Islet of Langerhans (tissue), 1 donor: ENCODE measurements at regions not wholly inside any gene's neighbourhood (a gene's known extent, or its start where the extent isn't known, plus 50 kb on each side); places are given as distances from the start of the nearest gene placed in this dataset.
"Not testable (repeated sequence)": the region's sequence is repeated elsewhere in the genome, so short reads cannot be mapped to it uniquely, and the experiment has no call there.

Experiments
- FAIRE-seq: peaks from one replicate; lab custom pipeline; 2011; peaks lifted over from hg19 to GRCh38; lab: Jason Lieb, UNC

DNA sequence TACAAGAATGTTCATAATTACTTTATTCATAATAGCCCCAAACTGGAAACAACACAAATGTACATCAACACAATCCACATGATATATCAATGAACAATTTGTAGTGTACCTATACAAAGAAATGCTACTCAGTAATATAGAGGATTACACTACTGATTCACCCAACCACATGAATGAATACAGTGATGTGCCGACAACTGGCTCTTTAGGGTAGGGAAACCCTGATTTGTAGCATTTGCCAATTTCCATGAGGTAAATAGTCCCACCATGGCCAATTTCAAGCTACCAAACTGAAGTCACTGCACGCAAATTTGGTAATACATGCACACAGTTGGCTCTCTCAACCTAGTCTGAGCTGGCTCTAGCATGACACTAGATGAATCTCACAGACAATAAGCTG lies 190.4 kb upstream of the KRR1 start:
- no peak for FAIRE-seq

DNA sequence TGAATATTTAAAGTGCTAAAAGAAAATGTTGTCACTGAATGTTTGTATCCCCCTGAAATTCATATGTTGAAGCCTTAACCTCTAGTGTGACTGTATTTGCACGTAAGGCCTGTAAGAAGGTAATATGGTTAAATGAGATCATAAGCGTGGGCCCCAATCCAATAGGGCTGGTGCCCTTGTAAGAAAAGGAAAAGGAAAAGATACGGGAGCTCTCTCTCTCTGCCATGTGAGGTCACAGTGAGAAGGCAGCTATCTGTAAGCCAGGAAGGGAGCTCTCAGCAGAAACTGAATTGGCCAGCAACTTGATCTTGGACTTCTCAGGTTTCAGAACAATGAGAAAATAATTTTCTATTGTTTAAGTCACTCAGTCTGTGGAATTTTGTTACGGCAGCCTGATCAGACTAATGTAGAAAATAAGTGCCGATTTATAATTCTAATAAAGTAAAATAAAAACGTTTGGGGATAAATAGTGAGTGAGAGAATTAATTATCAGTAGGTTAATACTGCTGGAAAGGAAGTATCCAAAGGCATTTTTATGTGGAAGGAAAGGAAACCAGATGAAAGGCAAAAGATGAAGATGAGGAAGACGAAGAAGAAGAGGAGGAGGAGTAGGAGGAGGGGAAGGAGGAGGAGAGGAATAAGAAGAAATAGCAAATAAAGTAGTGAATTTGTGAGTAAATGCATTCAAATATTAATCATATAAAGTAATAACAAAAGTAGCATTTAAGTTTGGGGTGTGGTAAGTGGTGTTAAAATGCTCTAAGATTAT lies 188.5 kb upstream of the KRR1 start:
- FAIRE-seq, result no peak

GRCh38 chr12:75699251-75699650 lies 187.8 kb upstream of the KRR1 start:
- FAIRE-seq, result no peak

DNA sequence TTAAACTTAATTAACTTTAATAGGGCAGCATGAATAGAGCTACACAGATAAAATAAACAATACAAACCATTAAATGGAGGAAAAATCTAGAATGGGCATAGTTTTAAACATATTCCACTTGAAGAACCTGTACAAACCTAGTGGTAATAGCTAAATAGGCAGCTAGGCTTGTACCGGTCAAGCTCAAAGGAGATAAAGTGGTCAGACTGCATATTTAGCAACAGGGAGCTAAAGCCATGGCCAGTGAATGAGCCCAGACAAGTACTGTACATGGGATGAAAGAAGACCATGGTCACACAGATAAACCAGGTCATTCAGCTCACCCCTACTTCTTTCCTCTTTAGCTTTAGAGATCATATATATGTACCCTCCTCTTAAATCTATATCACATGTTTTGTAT lies 186.6 kb upstream of the KRR1 start:
- FAIRE-seq, result no peak

DNA sequence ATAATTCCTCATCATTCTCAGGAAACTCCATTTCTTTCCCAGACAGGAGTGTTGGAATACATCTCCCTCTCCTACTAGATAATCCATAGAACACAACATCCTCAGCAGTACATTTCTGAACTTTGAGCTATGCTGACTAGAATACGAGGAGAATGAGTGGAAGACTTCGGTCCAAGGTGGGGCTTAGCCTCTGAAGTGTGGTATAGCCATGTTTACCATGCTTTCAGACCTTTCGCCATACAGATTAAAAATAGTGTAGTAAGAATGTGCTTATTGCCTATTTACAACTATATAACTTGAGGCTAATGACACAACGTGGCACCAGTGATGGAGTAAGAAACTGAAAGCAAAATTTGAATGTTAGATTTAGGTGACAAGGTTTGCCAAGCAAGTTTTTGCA lies 184.5 kb upstream of the KRR1 start:
- no peak for FAIRE-seq

DNA sequence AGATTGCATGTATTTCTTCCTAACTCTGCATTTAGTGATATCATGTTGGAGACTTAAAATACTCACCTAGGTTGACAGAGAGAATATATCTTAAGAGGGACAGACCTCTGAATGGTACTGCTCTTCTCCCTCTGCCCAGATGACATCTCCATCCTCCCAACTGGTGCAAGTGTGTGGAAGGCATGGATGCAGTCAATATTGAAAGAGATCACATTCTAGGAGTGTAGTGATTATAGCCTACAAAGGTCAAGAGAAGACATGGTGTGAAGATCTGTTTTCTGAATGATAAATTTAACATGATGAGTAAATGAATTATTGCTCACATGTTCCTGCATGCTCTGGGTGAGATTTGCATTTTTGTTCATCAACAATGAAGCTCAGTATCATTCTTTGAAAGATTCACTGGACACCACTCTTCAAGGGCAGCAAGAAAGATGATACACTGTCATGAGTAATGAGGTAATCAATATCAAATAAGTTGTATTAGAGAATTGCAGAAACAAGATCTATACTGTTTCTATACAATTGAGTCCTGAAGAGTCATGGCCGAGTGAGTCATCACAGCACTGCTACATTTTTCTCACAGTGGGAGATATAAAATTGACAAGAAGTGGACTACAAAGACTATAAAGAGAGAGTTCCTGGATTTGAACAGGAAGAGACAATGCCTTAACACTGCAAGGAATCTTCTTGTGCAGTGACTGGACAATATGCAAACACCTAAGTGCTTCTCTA lies 183.3 kb upstream of the KRR1 start:
- FAIRE-seq, result no peak

GRCh38 chr12:75692876-75693275 lies 181.5 kb upstream of the KRR1 start:
- no peak for FAIRE-seq

- FAIRE-seq, result no peak
These were observed 179.0 kb upstream of the KRR1 start for GRCh38 chr12:75690296-75690955.

DNA sequence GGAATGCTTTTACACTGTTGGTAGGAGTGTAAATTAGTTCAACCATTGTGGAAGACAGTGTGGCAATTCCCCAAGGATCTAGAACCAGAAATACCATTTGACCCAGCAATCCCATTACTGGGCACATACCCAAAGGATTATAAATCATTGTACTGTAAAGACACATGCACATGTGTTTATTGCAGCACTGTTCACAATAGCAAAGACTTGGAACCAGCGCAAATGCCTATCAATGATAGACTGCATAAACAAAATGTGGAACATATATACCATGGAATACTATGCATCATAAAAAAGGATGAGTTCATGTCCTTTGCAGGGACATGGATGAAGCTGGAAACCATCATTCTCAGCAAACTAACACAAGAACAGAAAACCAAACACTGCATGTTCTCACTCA lies 174.8 kb upstream of the KRR1 start:
- not testable (repeated sequence) for FAIRE-seq

GRCh38 chr12:75685617-75686225 lies 174.3 kb upstream of the KRR1 start:
- FAIRE-seq, result no peak

DNA sequence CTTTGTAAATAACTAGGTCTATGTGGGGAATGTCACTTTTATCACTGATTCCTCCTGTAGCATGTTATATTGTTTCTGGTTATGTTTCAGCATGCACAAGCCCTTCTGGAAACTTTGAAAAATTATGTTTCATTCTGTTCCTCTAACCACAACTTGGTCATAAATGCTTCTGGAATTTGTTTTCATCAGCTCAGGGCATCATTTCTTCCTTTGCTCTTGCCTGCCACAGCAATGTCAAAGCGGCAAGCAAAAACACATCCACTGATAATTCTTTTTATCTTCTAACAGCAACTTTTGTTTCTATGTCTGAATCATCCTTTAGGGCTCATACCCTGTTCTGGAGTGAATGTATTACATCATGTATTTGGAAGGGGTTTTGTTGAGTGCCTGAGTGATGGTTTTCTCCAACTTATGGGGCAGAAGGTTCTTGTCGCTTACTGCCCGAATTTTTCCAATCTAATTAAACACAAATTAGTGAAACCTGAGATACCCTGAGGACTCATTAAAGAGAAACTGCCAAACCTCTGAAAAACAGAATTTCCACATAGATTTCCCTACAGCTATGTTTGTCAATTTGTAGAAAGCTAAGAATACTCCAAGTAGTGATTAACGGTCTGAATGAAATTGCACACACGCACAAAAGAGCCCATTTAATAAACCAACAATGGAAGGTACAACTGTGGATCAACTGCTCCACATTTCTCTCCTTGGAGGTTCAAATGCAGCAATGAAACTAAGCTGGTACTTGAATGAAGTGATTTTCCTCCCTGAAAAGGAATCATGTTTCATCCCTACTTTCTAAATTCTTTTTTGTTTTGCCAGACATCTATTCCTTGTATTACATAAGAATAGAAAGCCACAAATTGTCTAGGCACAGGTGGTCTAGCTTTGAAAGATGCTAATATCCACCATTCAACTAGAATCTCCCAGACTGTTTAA lies 173.5 kb upstream of the KRR1 start:
- FAIRE-seq, result no peak

GRCh38 chr12:75683995-75684586 lies 172.7 kb upstream of the KRR1 start:
- FAIRE-seq, result not testable (repeated sequence)

DNA sequence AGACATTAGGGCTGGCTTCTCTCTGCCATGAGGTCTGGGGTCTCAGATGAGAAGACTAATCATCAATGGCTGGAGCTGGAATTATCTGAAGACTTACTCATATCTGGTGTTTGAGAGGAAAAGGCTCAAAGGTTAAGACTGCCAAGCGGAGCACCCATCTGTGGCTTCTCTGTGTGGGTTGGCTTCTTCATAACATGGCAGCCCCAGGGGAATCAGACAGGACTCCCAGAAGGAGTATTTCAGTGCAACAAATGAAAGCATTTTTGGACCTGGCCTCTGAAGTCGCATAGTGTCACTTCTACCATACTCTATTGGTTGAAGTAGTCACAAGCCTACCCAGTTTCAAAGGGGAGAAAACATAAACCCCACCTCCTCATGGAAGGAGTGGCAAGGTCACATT lies 171.8 kb upstream of the KRR1 start:
- no peak for FAIRE-seq

DNA sequence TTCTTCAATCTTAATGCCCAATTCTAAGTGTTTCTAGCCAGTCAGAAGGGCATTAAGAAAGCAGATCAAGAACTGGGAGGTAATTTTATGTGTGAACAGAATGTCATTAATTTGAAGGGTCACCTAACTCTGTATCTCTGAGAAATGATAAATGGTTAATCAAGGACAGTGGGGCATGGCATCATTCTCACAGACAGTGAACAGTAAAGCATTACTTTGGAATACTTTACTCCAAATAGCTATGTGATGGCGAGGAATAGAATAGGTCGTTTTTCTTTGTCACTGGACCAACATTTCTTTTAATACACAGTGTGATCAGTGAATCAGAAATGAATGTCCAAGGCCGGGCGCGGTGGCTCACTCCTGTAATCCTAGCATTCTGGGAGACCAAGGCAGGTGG lies 166.1 kb upstream of the KRR1 start:
- FAIRE-seq, result no peak

DNA sequence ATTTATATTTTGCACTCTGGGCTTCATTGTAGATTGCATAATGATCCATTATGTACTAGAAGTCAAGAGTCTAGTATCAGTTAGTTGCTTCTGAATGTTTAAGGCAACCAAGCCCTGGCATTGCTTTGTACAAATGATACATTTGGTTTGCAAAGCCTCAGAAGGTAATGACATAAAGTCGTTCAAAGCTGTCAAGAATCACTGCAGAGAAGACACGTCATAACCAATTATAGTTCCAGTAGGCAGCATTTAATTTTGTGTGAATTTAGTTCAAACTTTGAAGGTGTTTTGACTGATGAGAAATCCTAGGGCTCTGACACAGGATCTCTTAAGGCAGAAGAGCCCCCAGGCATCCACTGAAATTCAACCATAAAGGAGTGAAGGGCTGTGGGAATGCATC lies 163.0 kb upstream of the KRR1 start:
- no peak for FAIRE-seq

DNA sequence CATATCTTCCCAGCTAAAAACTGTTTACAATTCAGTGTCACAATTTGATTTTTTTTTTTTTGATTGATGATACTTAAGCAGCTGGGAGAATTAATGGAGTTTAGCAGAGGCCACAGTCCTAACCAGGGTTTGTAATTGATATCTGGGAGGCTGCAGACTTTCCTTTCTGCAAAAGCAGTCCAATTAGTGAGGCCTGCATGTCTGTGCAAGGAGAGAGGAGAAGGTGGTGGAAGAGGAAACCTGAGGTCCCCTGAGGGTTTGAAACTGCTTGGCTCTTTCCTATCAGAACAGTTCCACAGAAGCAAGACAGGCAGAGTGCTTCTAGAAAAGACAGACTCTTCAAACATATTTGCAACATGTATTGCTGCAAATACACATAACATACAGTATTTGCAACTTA lies 160.8 kb upstream of the KRR1 start:
- no peak for FAIRE-seq

DNA sequence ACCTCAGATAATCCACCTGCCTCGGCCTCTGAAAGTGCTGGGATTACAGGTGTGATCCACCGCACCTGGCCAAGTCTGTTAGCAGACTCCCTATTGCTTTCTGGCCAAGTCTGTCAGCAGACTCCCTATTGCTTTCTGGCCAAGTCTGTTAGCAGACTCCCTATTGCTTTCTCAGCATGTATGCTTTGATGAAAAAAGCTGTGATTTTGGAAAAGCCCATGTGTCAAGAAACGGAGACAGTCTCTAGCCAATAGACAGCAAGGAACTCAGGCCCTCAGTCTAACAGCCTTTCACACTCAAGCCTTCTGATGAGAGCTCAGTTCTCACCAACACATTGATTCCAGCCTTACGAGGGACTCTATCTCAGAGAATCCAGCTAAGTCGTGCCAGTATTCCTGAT lies 158.8 kb upstream of the KRR1 start:
- no peak for FAIRE-seq

- FAIRE-seq, result no peak
These were observed 155.5 kb upstream of the KRR1 start for GRCh38 chr12:75666939-75667334.

- no peak for FAIRE-seq
These were observed 154.9 kb upstream of the KRR1 start for GRCh38 chr12:75666126-75666938.

DNA sequence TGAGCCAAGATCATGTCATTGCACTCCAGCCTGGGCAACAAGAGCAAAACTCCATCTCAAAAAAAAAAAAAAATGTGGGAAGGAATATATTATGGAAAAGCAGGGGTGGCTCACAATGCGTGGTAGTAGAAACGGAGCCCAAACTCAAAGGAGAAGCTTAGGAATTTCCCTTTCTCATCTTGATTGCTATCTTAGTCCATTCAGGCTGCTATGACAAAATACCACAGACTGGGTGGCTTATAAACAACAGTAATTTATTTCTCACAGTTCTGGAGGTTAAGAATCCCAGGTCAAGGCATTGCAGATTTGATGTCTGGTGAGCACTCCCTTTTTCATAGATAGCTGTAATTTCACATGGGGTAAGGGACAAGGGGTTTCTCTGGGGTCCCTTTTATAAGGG lies 153.8 kb upstream of the KRR1 start:
- no peak for FAIRE-seq
